Ishikawa (cell line): ENCODE measurements at regions not wholly inside any gene's neighbourhood (a gene's known extent, or its start where the extent isn't known, plus 50 kb on each side); places are given as distances from the start of the nearest gene placed in this dataset.

ENCODE experiments used
- CEBPB ChIP-seq: IDR thresholded peaks from 2 replicates; pipeline ENCODE4 v1.6.1; 2012
- CREB1 ChIP-seq: IDR thresholded peaks from 2 replicates; pipeline ENCODE4 v1.6.1; 2012; ENCODE audit warnings: low read depth
- EGR1 ChIP-seq: IDR thresholded peaks from 2 replicates; pipeline ENCODE4 v1.6.1; 2012
- EP300 ChIP-seq: IDR thresholded peaks from 2 replicates; pipeline ENCODE4 v1.6.1; 2012; ENCODE audit warnings: borderline replicate concordance
- FOXM1 ChIP-seq: IDR thresholded peaks from 2 replicates; pipeline ENCODE4 v1.6.1; 2012; ENCODE audit warnings: low read depth, borderline replicate concordance
- MAX ChIP-seq: IDR thresholded peaks from 2 replicates; pipeline ENCODE4 v1.6.1; 2012
- NFIC ChIP-seq: IDR thresholded peaks from 2 replicates; pipeline ENCODE4 v1.6.1; 2012
- RAD21 ChIP-seq: IDR thresholded peaks from 2 replicates; pipeline ENCODE4 v1.6.1; 2012; ENCODE audit warnings: low read depth
- REST ChIP-seq: IDR thresholded peaks from 2 replicates; pipeline ENCODE4 v1.6.1; 2012; ENCODE audit warnings: low read depth, mild to moderate bottlenecking
- TAF1 ChIP-seq: IDR thresholded peaks from 2 replicates; pipeline ENCODE4 v1.6.1; 2012; ENCODE audit warnings: low read depth, mild to moderate bottlenecking
- TCF12 ChIP-seq: IDR thresholded peaks from 2 replicates; pipeline ENCODE4 v1.6.1; 2012; ENCODE audit warnings: low read depth
- TEAD4 ChIP-seq: IDR thresholded peaks from 2 replicates; pipeline ENCODE4 v1.6.1; 2012
- YY1 ChIP-seq: IDR thresholded peaks from 2 replicates; pipeline ENCODE4 v1.6.1; 2012; ENCODE audit warnings: low read depth
- TF ChIP-seq, protein P1 (sequence below): IDR thresholded peaks from 2 replicates; pipeline ENCODE4 v1.6.1; 2012

GRCh38 chr7:24119852-24120251 is 164.1 kb upstream of the NPY start:
- TF ChIP-seq TAF1 (no peak), NFIC (no peak), YY1 (no peak), EP300 (no peak), MAX (no peak), EGR1 (no peak), CEBPB (no peak), TCF12 (no peak), REST (no peak), CREB1 (no peak), RAD21 (no peak), FOXM1 (no peak), TEAD4 (no peak)
- TF ChIP-seq, protein P1, sequence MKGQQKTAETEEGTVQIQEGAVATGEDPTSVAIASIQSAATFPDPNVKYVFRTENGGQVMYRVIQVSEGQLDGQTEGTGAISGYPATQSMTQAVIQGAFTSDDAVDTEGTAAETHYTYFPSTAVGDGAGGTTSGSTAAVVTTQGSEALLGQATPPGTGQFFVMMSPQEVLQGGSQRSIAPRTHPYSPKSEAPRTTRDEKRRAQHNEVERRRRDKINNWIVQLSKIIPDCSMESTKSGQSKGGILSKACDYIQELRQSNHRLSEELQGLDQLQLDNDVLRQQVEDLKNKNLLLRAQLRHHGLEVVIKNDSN: no peak
